C4-2B (cell line): ENCODE measurements at regions not wholly inside any gene's neighbourhood (a gene's known extent, or its start where the extent isn't known, plus 50 kb on each side); places are given as distances from the start of the nearest gene placed in this dataset.

Source experiments
- ZFX ChIP-seq: fragments of 450-650 bp; IDR thresholded peaks from 2 replicates; pipeline ENCODE4 v1.6.1; 2017
- TF ChIP-seq, protein P1 (sequence below): fragments of 450-650 bp; conservative IDR thresholded peaks from 2 replicates; pipeline ENCODE4 v1.5.1; 2017; ENCODE audit warnings: mild to moderate bottlenecking

GRCh38 chr16:26247063-26247462, 555.3 kb downstream of the HS3ST4 start:
- TF ChIP-seq, protein P1, sequence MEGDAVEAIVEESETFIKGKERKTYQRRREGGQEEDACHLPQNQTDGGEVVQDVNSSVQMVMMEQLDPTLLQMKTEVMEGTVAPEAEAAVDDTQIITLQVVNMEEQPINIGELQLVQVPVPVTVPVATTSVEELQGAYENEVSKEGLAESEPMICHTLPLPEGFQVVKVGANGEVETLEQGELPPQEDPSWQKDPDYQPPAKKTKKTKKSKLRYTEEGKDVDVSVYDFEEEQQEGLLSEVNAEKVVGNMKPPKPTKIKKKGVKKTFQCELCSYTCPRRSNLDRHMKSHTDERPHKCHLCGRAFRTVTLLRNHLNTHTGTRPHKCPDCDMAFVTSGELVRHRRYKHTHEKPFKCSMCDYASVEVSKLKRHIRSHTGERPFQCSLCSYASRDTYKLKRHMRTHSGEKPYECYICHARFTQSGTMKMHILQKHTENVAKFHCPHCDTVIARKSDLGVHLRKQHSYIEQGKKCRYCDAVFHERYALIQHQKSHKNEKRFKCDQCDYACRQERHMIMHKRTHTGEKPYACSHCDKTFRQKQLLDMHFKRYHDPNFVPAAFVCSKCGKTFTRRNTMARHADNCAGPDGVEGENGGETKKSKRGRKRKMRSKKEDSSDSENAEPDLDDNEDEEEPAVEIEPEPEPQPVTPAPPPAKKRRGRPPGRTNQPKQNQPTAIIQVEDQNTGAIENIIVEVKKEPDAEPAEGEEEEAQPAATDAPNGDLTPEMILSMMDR: no peak
- TF ChIP-seq ZFX: no peak
